Muscle of leg (tissue), 3 donors: ENCODE measurements at regions not wholly inside any gene's neighbourhood (a gene's known extent, or its start where the extent isn't known, plus 50 kb on each side); places are given as distances from the start of the nearest gene placed in this dataset.
A peak's percentile ranks its signal among the peaks of the same experiment; 100 is the strongest.

Experiments
- DNase-seq: peaks from one replicate; pipeline ENCODE4 v3.0.0; 2013
- H3K27ac ChIP-seq: one replicate; pipeline ENCODE4 v1.5.1; 2013; ENCODE audit warnings: mild to moderate bottlenecking, low read length, control low read depth
- H3K27me3 ChIP-seq: one replicate; pipeline ENCODE4 v1.6.1; 2013; ENCODE audit warnings: low read length; ENCODE audit not compliant: control insufficient read depth, insufficient read depth
- H3K36me3 ChIP-seq: one replicate; pipeline ENCODE4 v1.6.1; 2013; ENCODE audit warnings: low read length; ENCODE audit not compliant: control insufficient read depth, insufficient read depth
- H3K4me1 ChIP-seq: one replicate; pipeline ENCODE4 v1.6.1; 2013; ENCODE audit warnings: low read length; ENCODE audit not compliant: control insufficient read depth, insufficient read depth
- H3K4me3 ChIP-seq: one replicate; pipeline ENCODE4 v1.5.1; 2013; ENCODE audit warnings: low read length, control low read depth
- H3K9me3 ChIP-seq: replicated peaks from 2 replicates; pipeline ENCODE4 v1.6.1; 2013; ENCODE audit warnings: low read depth, low read length; ENCODE audit not compliant: control insufficient read depth
- WGBS: methylation state at CpG from one replicate; pipeline ENCODE4 v1.1.5; 2013; ENCODE audit warnings: missing lambda C conversion rate; ENCODE audit not compliant: insufficient coverage; 5-methylcytosine and 5-hydroxymethylcytosine counted together

DNA sequence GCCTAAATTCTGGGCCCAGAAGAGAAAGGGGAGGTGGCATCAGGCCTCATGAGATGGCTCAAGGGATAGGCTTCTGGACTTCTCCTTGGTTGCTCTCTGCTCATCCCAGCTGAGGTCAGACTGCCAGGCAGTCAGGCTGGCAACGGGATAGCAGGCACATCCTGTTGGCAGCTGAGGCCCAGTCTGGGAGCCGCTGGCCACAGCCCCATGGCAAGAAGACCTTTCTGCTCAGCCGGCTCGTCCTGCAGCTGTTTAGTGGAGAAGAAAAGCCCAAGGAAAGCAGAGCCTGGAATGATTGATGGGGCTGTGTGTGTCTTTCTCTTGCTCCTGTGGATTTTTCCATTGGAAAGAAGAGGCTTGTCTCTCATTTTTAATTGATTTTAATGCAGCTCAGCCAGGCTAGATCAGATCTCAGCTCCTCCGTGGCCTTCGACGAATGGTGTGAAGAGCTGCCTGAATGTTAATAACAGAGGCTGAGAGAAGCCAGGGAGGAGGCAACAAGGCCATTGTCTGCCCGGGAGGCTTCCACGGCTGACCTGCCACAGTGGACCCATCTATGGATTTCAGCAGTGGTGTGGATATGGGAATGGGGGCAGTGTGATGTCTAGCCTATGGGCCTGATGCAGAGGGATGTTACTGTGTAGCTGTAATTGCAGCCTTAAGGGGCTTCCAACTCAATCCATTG lies 99.5 kb downstream of the HS1BP3 start:
- peak; percentile 90 for DNase-seq
- Histone ChIP-seq H3K4me1 (peaks cover 30% of the 10 kb centered on the region), H3K9me3 (no peaks in the 10 kb centered on the region), H3K27me3 (no peaks in the 10 kb centered on the region), H3K36me3 (no peaks in the 10 kb centered on the region), H3K4me3 (no peak overlapping the region), H3K27ac (peak overlapping the region; percentile 74)
- WGBS: 35% methylated on average over 4 of the region's 9 CpGs

DNA sequence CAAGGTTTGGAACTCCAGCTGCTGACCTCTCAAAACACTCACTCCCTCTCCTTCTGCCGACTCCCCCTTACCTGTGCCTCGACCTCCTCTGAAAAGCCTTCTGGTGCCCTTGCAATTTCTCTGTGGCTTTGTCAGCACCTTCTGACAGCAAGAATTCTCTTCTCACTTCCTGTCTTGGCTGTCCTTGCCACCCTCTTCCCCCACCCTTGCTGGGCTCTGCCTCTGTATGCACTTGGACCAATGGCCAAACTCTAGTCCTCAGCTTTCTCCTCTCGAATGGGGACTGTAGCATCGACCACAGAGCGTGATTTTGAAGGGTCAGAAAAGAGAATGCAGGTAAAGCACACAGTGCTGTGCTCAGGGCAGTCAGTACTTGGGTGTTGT lies 99.0 kb downstream of the HS1BP3 start:
- 37% methylated on average over 2 of the region's 5 CpGs for WGBS
- no peak for DNase-seq
- H3K9me3 ChIP-seq: no peaks in the 10 kb centered on the region
- H3K4me3 ChIP-seq: no peak overlapping the region
- H3K4me1 ChIP-seq: peaks cover 30% of the 10 kb centered on the region
- H3K36me3 ChIP-seq: no peaks in the 10 kb centered on the region
- no peaks in the 10 kb centered on the region for H3K27me3 ChIP-seq
- H3K27ac ChIP-seq: peak overlapping the region; percentile 74

DNA sequence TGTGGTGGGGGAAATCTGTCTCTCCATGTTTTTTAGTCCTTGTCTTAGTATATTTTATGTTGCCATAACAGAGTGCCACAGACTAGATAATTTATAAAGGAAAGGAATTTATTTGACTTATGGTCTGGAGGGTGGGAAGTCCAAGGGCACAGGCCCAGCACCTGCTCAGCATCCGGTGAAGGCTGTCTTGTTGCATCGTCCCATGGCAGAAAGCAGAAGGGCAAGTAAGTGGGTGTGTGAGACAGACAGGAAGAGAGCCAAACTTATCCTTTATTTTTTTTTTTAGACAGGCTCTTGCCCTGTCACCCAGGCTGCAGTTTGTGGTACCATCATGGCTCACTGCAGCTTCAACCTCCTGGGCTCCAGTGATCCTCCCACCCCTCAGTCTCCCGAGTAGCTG lies 98.1 kb downstream of the HS1BP3 start:
- DNase-seq: no peak
- Histone ChIP-seq H3K4me3 (no peak overlapping the region), H3K9me3 (no peaks in the 10 kb centered on the region), H3K36me3 (no peaks in the 10 kb centered on the region), H3K4me1 (peaks cover 30% of the 10 kb centered on the region), H3K27ac (no peak overlapping the region), H3K27me3 (no peaks in the 10 kb centered on the region)
- 68% methylated on average over 3 of the region's 3 CpGs for WGBS

- DNase-seq: no peak
- WGBS: 73% methylated on average over 2 of the region's 5 CpGs
- Histone ChIP-seq H3K9me3 (no peaks in the 10 kb centered on the region), H3K27me3 (no peaks in the 10 kb centered on the region), H3K4me3 (no peak overlapping the region), H3K27ac (no peak overlapping the region), H3K4me1 (peaks cover 30% of the 10 kb centered on the region), H3K36me3 (no peaks in the 10 kb centered on the region)
These were observed 97.3 kb downstream of the HS1BP3 start for GRCh38 chr2:20553580-20553979.

DNA sequence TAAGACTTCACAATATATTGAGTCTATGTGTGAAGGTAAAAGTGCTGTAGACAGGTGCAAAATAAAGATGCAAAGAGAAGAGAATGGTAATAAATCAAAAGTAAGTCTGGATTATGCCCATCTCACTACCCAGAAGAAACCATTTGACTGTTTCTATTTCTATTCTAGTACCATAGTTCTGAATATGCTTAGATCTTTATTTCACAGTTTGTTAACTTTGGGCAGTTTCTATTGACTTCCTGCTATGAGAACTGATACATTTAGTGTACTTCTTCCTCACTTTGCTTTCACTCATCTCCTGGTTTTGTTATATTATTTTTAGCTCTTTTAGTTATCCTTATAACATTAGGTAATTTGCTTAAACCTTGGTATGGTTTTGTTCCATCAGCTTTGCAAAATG lies 94.9 kb downstream of the HS1BP3 start:
- Histone ChIP-seq H3K9me3 (no peaks in the 10 kb centered on the region), H3K27me3 (no peaks in the 10 kb centered on the region), H3K4me3 (no peak overlapping the region), H3K36me3 (no peaks in the 10 kb centered on the region), H3K27ac (no peak overlapping the region), H3K4me1 (peaks cover 27% of the 10 kb centered on the region)
- DNase-seq: no peak

- H3K27ac ChIP-seq: no peak overlapping the region
These were observed 94.1 kb downstream of the HS1BP3 start for GRCh38 chr2:20556756-20557155.

GRCh38 chr2:20557226-20557625 lies 93.7 kb downstream of the HS1BP3 start:
- Histone ChIP-seq H3K36me3 (no peaks in the 10 kb centered on the region), H3K27me3 (no peaks in the 10 kb centered on the region), H3K4me1 (peaks cover 19% of the 10 kb centered on the region), H3K9me3 (no peaks in the 10 kb centered on the region), H3K4me3 (no peak overlapping the region), H3K27ac (no peak overlapping the region)
- WGBS: 100% methylated on average over 1 of the region's 4 CpGs
- DNase-seq: no peak

More at GRCh38 chr2:20556756-20557155, 94.1 kb downstream of the HS1BP3 start:
- WGBS: 100% methylated on average over 1 of the region's 4 CpGs
- Histone ChIP-seq H3K36me3 (no peaks in the 10 kb centered on the region), H3K9me3 (no peaks in the 10 kb centered on the region), H3K27me3 (no peaks in the 10 kb centered on the region), H3K4me1 (peaks cover 24% of the 10 kb centered on the region), H3K4me3 (no peak overlapping the region)
- DNase-seq: no peak

GRCh38 chr2:20557635-20558034 lies 93.3 kb downstream of the HS1BP3 start:
- DNase-seq: no peak
- Histone ChIP-seq H3K4me1 (peaks cover 17% of the 10 kb centered on the region), H3K27me3 (no peaks in the 10 kb centered on the region), H3K27ac (no peak overlapping the region), H3K4me3 (no peak overlapping the region), H3K9me3 (no peaks in the 10 kb centered on the region), H3K36me3 (no peaks in the 10 kb centered on the region)
- 63% methylated on average over 2 of the region's 3 CpGs for WGBS

DNA sequence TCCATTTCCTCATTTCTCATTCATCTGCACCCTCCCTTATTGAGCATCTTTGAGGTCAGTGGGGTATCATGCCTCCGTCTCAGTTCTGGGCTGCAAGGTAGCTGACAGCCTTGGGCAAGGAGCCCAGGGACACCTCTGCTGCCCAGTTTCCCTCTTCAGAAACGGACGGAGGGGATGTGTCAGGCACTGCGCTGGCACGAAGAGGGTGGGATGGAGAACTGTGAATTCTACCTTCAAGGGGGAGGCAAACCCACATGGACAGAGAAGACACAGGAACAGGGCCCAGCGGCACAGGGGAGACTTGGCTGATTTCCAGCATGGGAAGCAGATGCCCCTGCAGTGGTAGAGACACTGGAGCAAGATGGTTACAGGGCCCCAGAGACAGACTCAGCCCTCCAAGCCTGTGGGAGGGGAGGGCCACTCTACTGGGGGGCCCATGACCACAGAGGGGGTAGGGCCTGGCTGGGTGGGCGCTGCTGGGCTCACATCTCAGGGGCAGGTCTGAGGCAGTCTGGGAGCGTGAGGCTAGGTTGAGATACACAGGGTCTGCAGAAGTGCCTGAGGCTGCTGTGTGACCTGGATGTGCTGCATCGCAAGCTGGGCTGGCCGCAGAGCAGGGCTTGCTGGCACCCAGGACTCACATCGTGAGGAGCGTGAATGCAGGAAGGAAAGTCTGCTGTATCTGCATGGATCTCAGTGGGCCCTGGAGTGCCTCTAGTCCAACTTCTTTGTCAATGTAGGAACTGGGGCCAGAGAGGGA lies 92.3 kb downstream of the HS1BP3 start:
- H3K4me3 ChIP-seq: no peak overlapping the region
- WGBS: 94% methylated on average over 12 of the region's 12 CpGs
- no peak for DNase-seq

DNA sequence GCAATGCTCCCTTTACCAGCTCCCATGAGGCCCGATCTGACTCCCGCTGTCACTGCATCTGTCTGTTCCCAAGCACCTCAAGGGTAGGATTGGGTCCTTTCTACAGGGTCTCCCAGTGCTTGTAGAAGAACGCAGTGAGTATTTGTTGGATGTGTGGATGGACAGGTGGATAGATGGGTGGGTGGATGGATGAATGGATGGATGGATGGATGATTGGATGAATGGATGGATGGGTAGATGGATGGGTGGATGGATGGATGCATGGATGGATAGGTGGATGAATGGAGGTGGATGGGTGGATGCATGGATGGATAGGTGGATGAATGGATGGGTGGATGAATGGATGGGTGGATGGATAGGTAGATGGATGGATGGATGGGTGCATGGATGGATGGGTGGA lies 91.6 kb downstream of the HS1BP3 start:
- no peak for DNase-seq
- Histone ChIP-seq H3K27ac (no peak overlapping the region), H3K4me1 (peaks cover 21% of the 10 kb centered on the region), H3K9me3 (no peaks in the 10 kb centered on the region), H3K4me3 (no peak overlapping the region), H3K27me3 (no peaks in the 10 kb centered on the region), H3K36me3 (no peaks in the 10 kb centered on the region)
- WGBS: 91% methylated on average over 1 of the region's 3 CpGs

More for the DNA sequence above, 92.3 kb downstream of the HS1BP3 start:
- Histone ChIP-seq H3K36me3 (no peaks in the 10 kb centered on the region), H3K9me3 (no peaks in the 10 kb centered on the region), H3K27ac (no peak overlapping the region), H3K27me3 (no peaks in the 10 kb centered on the region), H3K4me1 (peaks cover 18% of the 10 kb centered on the region)
